Panc1 (cell line): ENCODE measurements at regions not wholly inside any gene's neighbourhood (a gene's known extent, or its start where the extent isn't known, plus 50 kb on each side); places are given as distances from the start of the nearest gene placed in this dataset.

Experiments used
- ATAC-seq: fragments of 200-7000 bp; cut with Tn5 transposase; 2 replicates; pipeline ENCODE4 v1.9.1; 2020; ENCODE audit warnings: mild to moderate bottlenecking, moderate library complexity
- BruUV-seq: library from RNA; stranded (reverse); fragments of 400-500 nt; replicated peaks from 2 replicates; lab custom pipeline; 2021; lab: Mats Ljungman, UMichigan
- CTCF ChIA-PET: fragments of 300-600 bp; sonication (Branson Sonifier 250); formaldehyde crosslinking; loops from one replicate; lab custom pipeline; 2022; ENCODE audit warnings: antibody characterized with exemption; lab: Charles Lee
- POLR2A ChIA-PET: fragments of 300-600 bp; sonication (Branson Sonifier 250); formaldehyde crosslinking; loops from one replicate; lab custom pipeline; 2022; ENCODE audit warnings: antibody characterized with exemption; lab: Charles Lee
- DNase-seq: peaks from one replicate; pipeline ENCODE4 v3.0.0-alpha.2; 2010; ENCODE audit warnings: low read depth, low spot score
- H3K27ac ChIP-seq: 2 replicates; pipeline ENCODE4 v1.5.1; 2011; ENCODE audit warnings: mild to moderate bottlenecking, low read length, inconsistent platforms
- H3K27me3 ChIP-seq: fragments of 200-500 bp; sonication (Bioruptor generic); 2 replicates; pipeline ENCODE4 v1.6.0; 2014; ENCODE audit warnings: low read length, inconsistent platforms; ENCODE audit not compliant: control insufficient read depth, insufficient read depth
- H3K36me3 ChIP-seq: fragments of 200-500 bp; sonication (Bioruptor generic); 2 replicates; pipeline ENCODE4 v1.5.1; 2014; ENCODE audit warnings: inconsistent platforms, mild to moderate bottlenecking, low read length, moderate library complexity; ENCODE audit not compliant: control insufficient read depth, insufficient read depth
- H3K4me1 ChIP-seq: 2 replicates; pipeline ENCODE4 v1.5.1; 2011; ENCODE audit warnings: inconsistent platforms, mild to moderate bottlenecking, low read length, moderate library complexity; ENCODE audit not compliant: control insufficient read depth, insufficient read depth
- H3K4me3 ChIP-seq, 2 experiments: 2 replicates each; pipeline ENCODE4 v1.5.1; 2011 to 2012; ENCODE audit warnings: low read depth in 2 of 2, low read length in 2 of 2, mild to moderate bottlenecking in 2 of 2, inconsistent platforms in 1 of 2, moderate library complexity in 1 of 2
- H3K9me3 ChIP-seq: fragments of 200-500 bp; sonication (Bioruptor generic); 2 replicates; pipeline ENCODE4 v1.5.1; 2014; ENCODE audit warnings: low read depth, mild to moderate bottlenecking, inconsistent platforms, low read length, moderate library complexity; ENCODE audit not compliant: control insufficient read depth, insufficient read depth
- CTCF ChIP-seq: fragments of 450-650 bp; IDR thresholded peaks from 2 replicates; pipeline ENCODE4 v1.5.1; 2017; ENCODE audit warnings: mild to moderate bottlenecking
- POLR2AphosphoS5 ChIP-seq: IDR thresholded peaks from 2 replicates; pipeline ENCODE4 v1.6.1; 2012; ENCODE audit warnings: mild to moderate bottlenecking, low read depth, low read length, moderate library complexity
- REST ChIP-seq, 2 experiments: IDR thresholded peaks; 2 replicates each; pipeline ENCODE4 v1.6.1; 2011 to 2012; ENCODE audit warnings: low read depth in 2 of 2, control low read depth in 1 of 2, low read length in 1 of 2, mild to moderate bottlenecking in 1 of 2, moderate library complexity in 1 of 2; ENCODE audit not compliant: insufficient read depth in 1 of 2
- SIN3A ChIP-seq: IDR thresholded peaks from 2 replicates; pipeline ENCODE4 v1.6.1; 2012; ENCODE audit warnings: low read depth, mild to moderate bottlenecking, low read length, moderate library complexity, borderline replicate concordance; ENCODE audit not compliant: insufficient read depth
- TCF7L2 ChIP-seq: IDR thresholded peaks from 2 replicates; pipeline ENCODE4 v1.6.1; 2011; ENCODE audit warnings: mild to moderate bottlenecking, low read depth, low read length, inconsistent platforms
- in situ Hi-C: cut with HindIII; loops from 2 replicates; pipeline ENCODE4 v1.10.0; 2016; ENCODE audit warnings: low sequenced_read_pairs, low pct_unique_long_range_greater_than_20kb
- intact Hi-C: fragments of 100-400 bp; cut with micrococcal nuclease; formaldehyde crosslinking; loops from one replicate; pipeline ENCODE4 v1.10.0; 2022; ENCODE audit not compliant: unreplicated experiment

GRCh38 chr10:124271676-124272075, 147.0 kb downstream of the OAT start:
- Histone ChIP-seq H3K4me1 (no peaks in the 10 kb centered on the region), H3K27me3 (peaks cover 3% of the 10 kb centered on the region), H3K27ac (no peak overlapping the region), H3K36me3 (no peaks in the 10 kb centered on the region), H3K4me3 (no peak overlapping the region), H3K9me3 (peaks cover 8% of the 10 kb centered on the region; the same call in 1 of the 2 replicates)
- TF ChIP-seq REST (IDR thresholded peaks at IDR 0.05; ENCODE audit: insufficient read depth in 1 of 2, low read depth in 2 of 2, low read length in 1 of 2) = no peak
- no peak for TF ChIP-seq CTCF
- TF ChIP-seq TCF7L2 = no peak
- TF ChIP-seq POLR2AphosphoS5 = no peak
- TF ChIP-seq SIN3A = no peak
- ATAC-seq = no peak
- no TSS peak for BruUV-seq
- DNase-seq = no peak
- in situ Hi-C loops (no loop called here), intact Hi-C loops (no loop called here)
- CTCF ChIA-PET = no interaction called here
- POLR2A ChIA-PET = no interaction called here

- DNase-seq (no peak), ATAC-seq (no peak)
- intact Hi-C loops = no loop called here
- BruUV-seq = no TSS peak
- H3K27me3 ChIP-seq = peaks cover 3% of the 10 kb centered on the region
- no peaks in the 10 kb centered on the region for H3K4me1 ChIP-seq
- ChIA-PET CTCF (no interaction called here), POLR2A (no interaction called here)
- H3K4me3 ChIP-seq = no peak overlapping the region
- no peak overlapping the region for H3K27ac ChIP-seq
- peaks cover 8% of the 10 kb centered on the region; the same call in 1 of the 2 replicates for H3K9me3 ChIP-seq
- no peak for TF ChIP-seq CTCF
- no peak for TF ChIP-seq TCF7L2
- TF ChIP-seq SIN3A = no peak
- no peak for TF ChIP-seq REST (IDR thresholded peaks at IDR 0.05; ENCODE audit: insufficient read depth in 1 of 2, low read depth in 2 of 2, low read length in 1 of 2)
- TF ChIP-seq POLR2AphosphoS5 = no peak
- in situ Hi-C loops = no loop called here
- H3K36me3 ChIP-seq = no peaks in the 10 kb centered on the region
These were observed 148.0 kb downstream of the OAT start for GRCh38 chr10:124270530-124271327.
